HEK293T (cell line): ENCODE measurements at regions not wholly inside any gene's neighbourhood (a gene's known extent, or its start where the extent isn't known, plus 50 kb on each side); places are given as distances from the start of the nearest gene placed in this dataset.

ENCODE experiments used
- CTBP1 ChIP-seq: fragments of 450-650 bp; IDR thresholded peaks from 2 replicates; pipeline ENCODE4 v1.6.1; 2016; ENCODE audit warnings: borderline replicate concordance
- FOXM1 ChIP-seq: fragments of 450-650 bp; IDR thresholded peaks from 2 replicates; pipeline ENCODE4 v1.6.1; 2017; ENCODE audit warnings: mild to moderate bottlenecking, borderline replicate concordance
- L3MBTL2 ChIP-seq: fragments of 450-650 bp; conservative IDR thresholded peaks from 2 replicates; pipeline ENCODE4 v1.6.1; 2016; ENCODE audit warnings: mild to moderate bottlenecking

DNA sequence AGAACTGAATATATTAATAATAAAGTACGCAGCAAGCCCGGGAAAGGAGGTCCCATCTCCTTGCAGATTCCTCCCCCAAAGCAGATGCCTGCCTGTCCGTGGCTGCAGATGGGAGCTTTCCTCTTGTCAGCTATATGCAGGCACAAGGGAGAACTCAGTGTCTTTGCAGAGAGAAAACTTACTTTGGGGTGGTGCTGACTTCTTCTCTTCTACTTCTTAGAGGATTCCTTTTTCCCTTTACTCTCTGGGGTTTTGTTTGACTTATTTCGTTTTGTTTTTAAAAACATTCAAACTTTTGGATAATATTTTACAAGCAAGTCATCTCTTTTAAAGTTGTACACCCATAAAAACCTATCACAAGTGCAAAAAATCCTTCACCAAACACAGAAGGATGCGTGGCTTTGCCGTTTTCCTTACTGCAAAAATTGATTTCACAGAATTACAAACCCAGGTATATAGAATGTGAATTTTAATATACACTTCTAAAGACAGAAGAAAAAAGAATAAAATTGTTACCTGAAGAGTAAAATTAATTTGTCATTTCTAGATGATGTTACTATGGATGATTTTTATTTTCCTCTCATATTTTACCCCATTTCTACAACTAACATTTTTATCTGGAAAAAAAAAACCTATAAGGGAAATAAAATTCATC lies 65.3 kb upstream of the IGF1R start:
- TF ChIP-seq L3MBTL2 (no peak), CTBP1 (no peak), FOXM1 (no peak)
